BLaER1 (cell line): ENCODE measurements at regions not wholly inside any gene's neighbourhood (a gene's known extent, or its start where the extent isn't known, plus 50 kb on each side); places are given as distances from the start of the nearest gene placed in this dataset.
A peak's percentile ranks its signal among the peaks of the same experiment; 100 is the strongest.

ENCODE experiments used
- H3K27ac ChIP-seq: shearing (Covaris generic); formaldehyde crosslinking; 2 replicates; pipeline ENCODE4 v1.8.1; 2022
- H3K27me3 ChIP-seq: shearing (Covaris generic); formaldehyde crosslinking; 2 replicates; pipeline ENCODE4 v1.8.1; 2022
- H3K36me3 ChIP-seq: shearing (Covaris generic); formaldehyde crosslinking; 2 replicates; pipeline ENCODE4 v1.8.1; 2022
- H3K4me1 ChIP-seq: shearing (Covaris generic); formaldehyde crosslinking; 2 replicates; pipeline ENCODE4 v1.8.1; 2022
- H3K4me2 ChIP-seq: shearing (Covaris generic); formaldehyde crosslinking; 2 replicates; pipeline ENCODE4 v1.8.1; 2022
- H3K4me3 ChIP-seq: shearing (Covaris generic); formaldehyde crosslinking; 2 replicates; pipeline ENCODE4 v1.8.1; 2022
- H3K9ac ChIP-seq: shearing (Covaris generic); formaldehyde crosslinking; 2 replicates; pipeline ENCODE4 v1.8.1; 2022
- H3K9me3 ChIP-seq: shearing (Covaris generic); formaldehyde crosslinking; 2 replicates; pipeline ENCODE4 v1.8.1; 2022
- H4K20me1 ChIP-seq: shearing (Covaris generic); formaldehyde crosslinking; 2 replicates; pipeline ENCODE4 v1.8.1; 2022
- Cebpa-rat ChIP-seq: shearing (Covaris generic); IDR thresholded peaks from 2 replicates; pipeline ENCODE4 v1.8.1; 2022

GRCh38 chr18:46426021-46426678 lies 230.9 kb downstream of the LOXHD1 start:
- Histone ChIP-seq H4K20me1 (peaks cover 85% of the 10 kb centered on the region), H3K9ac (no peak overlapping the region), H3K27me3 (no peaks in the 10 kb centered on the region), H3K9me3 (no peaks in the 10 kb centered on the region), H3K4me1 (peaks cover 34% of the 10 kb centered on the region), H3K4me2 (peak overlapping the region; percentile 7; the same call in 1 of the 2 replicates), H3K27ac (no peak overlapping the region), H3K4me3 (no peak overlapping the region), H3K36me3 (peaks cover 15% of the 10 kb centered on the region; the same call in 1 of the 2 replicates)
- no peak for TF ChIP-seq Cebpa-rat

GRCh38 chr18:46426679-46427047 lies 230.4 kb downstream of the LOXHD1 start:
- Histone ChIP-seq H3K27ac (no peak overlapping the region), H3K4me1 (peaks cover 29% of the 10 kb centered on the region), H3K36me3 (peaks cover 15% of the 10 kb centered on the region; the same call in 1 of the 2 replicates), H3K9me3 (no peaks in the 10 kb centered on the region), H4K20me1 (peaks cover 85% of the 10 kb centered on the region), H3K27me3 (no peaks in the 10 kb centered on the region), H3K4me3 (no peak overlapping the region), H3K9ac (no peak overlapping the region), H3K4me2 (0 out of 2 replicates have a peak overlapping the region, but pooled peaks have one; percentile 7)
- TF ChIP-seq Cebpa-rat = no peak
